Stimulated activated CD4-positive, alpha-beta T cell treated with anti-CD3 and anti-CD28 coated beads, Interleukin-15, amount 100 ng/mL, for 1 hour (primary cell): ENCODE measurements at regions not wholly inside any gene's neighbourhood (a gene's known extent, or its start where the extent isn't known, plus 50 kb on each side); places are given as distances from the start of the nearest gene placed in this dataset.
"Not testable (repeated sequence)": the region's sequence is repeated elsewhere in the genome, so short reads cannot be mapped to it uniquely, and the experiment has no call there.

ENCODE experiments used
- DNase-seq, 2 donors: peaks; one replicate each; pipeline ENCODE4 v3.0.0-alpha.2; 2020; ENCODE audit warnings: low read depth in 1 of 2, low spot score in 1 of 2

DNA sequence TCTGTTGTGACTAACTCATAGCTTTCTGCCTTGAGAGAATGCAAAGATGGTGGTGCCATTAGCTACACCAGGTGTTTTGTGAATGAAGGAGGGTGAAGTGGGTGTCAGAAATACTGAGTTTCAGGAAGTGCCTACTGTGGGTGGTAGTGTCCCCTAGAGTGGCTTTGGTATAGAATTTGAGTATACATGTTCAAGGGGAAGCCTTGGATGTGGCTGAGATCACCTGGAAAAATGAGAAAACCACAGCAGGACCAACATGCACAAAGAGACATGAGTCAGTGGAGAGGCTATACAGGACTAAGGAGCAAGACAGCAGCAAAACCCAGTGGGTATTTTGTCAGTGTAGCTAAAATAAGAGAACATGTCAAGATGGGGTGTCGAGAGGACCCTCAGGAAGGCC is 204.3 kb upstream of the TBL1X start:
- no peak for DNase-seq

DNA sequence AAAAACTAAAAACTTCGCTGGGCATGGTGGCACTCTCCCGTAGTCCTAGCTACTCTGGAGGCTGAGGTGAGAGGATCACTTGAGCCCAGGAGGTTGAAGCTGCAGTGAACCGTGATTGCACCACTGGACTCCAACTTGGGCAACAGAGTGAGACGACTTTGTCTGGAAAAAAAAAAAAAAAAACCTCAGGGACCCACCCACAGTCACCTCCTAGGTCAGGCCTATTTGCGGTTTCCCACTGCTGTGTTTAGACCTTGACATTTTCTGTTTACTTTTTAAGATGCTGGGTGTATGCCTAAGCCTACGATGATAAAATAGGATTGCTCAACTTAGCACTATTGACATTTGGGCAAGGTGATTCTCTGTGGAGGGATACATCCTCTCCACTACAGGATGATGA is 197.4 kb upstream of the TBL1X start:
- DNase-seq = no peak

DNA sequence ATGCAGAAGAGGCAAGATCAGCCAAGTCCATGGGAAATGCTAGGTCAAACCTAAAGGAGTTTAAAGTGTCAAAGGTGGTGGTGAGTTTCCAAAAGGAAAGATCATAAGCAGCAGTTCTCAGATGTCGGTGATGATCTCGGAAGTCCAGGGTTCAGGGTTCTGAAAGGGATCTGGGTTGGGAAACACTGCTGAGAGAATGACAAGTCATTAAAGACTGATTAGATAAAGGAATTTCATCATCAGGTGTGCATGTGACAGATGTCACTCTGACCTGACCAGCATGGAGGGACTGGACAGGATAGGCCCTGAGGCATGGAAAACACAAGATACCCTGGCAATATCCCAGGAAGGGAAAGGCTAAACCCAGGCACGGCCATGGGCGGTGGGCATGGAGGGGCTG is 195.7 kb upstream of the TBL1X start:
- DNase-seq = no peak

DNA sequence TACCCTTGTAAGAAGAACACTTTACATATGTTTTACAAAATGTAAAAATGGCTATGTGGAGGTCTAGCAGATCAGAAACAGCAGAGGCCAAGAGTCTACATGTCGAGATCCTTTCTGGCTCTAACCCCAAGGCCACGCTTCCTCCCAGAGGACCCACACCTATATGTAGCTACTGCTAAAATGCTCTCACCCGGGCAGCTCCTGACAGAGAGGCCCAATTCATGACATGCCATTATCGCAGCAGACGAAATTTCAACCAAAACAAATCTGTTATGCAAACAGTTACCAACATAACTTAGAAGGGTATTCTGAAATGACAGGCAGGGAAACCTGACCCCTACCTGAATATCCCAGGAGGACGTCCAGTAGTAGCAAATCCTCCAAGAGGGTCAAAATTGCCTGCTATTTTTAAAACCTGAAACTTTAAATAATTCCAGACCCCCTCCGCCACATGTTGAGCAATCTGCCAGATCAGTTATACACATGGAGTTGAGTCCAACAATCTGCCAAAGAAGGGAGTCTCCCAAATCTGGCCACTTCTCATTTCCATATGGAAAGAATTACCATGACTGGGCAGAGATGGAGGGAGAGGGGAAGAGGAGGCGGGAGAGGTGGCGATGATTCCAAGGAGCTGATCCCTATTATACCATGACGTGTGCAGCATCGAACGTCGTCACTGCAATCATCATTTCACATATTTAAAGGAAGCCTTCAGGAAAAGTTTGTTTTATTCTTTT is 192.9 kb upstream of the TBL1X start:
- no peak for DNase-seq

DNA sequence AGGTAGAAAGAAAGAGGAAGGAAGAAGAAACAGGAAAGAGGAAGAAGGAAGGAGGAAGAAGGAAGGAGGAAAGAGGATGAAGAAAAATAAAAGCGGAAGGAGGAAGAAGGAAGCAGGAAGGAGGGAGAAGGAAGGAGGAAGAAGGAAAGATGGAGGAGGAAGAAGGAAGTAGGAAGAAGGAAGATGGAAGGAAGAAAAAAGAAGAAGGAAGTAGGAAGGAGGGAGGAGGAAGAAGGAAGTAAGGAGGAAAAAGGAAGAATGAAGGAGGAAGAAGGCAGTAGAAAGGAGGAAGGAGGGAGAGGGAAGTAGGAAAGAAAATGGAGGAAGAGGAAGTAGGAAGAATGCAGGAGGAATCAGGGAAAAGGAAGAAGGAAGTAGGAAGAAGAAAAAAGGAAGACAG is 191.1 kb upstream of the TBL1X start:
- DNase-seq = no peak

DNA sequence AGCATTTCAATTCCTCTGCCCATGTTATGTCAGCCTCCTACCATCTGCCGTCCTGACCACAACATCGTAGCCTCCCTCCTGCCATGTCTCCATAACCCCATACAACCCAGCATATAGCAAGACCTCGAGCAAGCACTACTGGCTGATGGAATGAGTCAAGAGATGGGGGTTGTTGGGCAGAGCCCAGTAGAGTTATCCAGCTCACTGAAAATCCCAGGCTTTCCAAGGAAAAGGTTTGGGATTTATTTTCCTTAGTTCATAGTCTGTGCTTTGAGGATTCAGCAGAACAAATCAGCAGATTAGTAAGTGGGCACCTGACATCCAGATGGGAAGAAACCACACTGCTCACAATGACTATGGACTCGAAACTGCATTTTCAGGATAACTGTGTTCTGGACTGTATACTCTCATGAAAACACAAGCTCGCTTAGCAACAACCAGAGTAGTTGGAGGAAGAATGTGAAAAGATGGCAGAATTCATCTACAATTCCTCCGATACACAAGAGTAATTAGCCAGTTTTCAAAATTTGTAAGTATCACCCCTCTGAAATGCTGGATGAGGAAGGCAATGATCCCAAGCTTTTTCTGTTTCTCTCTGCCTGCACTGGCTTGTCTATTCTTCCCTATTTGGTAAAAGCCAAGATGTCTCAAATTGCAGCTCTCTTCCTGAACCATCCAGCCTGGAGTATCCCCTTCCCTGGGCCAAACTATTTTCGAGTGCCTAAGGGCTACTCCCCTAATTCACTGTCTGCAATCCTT is 186.2 kb upstream of the TBL1X start:
- no peak for DNase-seq

DNA sequence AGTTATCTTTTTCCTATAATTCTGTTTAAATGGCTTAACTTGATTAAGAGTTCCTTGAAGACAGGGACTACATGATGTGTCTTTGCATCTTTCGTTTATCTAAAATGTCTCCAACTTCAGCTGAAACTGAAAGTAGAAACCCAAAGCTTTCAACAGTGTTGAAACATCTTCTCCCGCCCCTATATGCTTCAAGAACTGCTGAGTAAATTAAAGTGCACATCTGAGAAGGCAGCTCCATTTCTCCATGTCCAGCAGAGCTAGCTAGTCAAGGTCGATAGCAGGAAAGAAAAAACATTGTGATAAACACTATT is 185.7 kb upstream of the TBL1X start:
- no peak for DNase-seq

DNA sequence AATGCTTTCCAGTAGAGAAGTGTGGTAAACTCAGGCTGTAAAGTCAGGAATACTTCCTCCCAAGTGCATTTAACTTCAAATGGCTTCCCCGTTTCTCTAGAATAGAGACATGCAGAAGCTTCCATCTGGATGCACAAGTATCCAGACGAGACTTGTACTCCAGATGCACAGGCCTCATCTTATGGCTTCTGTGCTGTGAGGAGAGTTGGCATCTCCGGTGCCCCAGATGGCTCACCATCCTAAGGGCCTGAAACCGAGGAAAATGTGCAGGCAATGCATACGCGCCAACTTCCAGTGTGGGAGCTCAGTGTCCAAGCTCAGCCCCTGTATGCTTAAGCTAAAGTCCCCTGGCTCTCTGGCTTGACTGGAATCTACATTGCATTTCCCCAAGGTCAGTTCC is 184.0 kb upstream of the TBL1X start:
- DNase-seq = no peak

DNA sequence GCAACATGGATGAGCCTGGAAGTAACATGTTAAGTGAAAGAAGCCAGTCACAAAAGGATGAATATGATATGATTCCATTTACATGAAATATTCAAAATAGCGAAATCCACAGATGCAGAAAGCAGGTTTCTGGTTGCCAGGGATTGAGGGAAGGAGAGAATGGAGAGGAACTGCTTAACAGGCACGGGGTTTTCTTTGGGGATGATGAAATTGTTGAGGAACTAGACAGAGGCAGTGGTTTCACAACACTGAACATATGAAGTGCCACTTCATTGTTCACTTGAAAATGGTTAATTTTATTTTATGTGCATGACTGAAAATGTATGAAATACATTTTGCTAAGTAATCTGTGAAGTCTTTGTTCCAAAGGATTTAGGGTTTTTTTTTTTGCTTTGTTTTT is 182.5 kb upstream of the TBL1X start:
- no peak for DNase-seq

DNA sequence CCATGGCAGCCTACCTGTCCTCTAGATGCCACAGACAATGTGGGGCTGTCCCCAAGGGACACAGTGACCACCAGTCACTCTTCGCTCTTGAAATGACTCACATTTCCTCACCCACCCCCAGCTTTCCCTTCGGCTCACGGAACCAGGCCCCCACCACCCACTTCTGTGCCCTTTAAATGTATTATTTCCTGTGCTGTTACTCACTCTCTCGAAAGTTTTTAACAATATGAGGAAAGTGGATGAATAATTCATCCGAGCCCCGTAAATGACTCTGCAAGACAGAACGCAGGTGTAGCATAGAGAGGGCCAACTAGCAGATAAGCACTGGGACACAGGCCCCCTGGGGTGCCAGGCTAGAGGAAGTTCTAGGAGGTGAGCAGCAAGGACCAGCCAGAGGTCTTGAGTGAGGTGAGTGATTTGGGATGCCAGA is 179.5 kb upstream of the TBL1X start:
- peak in 1 of 2 donors; percentile 38 for DNase-seq

DNA sequence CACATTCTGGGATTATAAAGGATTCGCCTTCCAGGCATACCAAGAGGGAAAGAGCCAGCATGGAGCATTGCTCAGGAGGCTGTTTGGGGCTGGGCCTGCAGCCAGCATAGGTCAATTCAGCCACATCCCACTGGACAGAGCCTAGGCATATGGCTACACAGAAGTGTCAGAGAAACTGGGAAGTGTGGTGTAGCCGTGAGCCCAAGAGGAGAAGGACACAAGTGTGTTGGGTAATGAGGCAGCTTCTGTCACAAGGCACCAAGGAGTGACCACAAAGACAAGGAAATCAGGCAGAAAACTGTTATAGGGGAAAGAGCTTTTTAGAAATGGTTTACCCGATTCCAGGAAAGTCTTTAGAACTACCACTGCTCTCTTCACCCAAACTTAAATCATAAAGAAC is 178.6 kb upstream of the TBL1X start:
- DNase-seq = no peak

DNA sequence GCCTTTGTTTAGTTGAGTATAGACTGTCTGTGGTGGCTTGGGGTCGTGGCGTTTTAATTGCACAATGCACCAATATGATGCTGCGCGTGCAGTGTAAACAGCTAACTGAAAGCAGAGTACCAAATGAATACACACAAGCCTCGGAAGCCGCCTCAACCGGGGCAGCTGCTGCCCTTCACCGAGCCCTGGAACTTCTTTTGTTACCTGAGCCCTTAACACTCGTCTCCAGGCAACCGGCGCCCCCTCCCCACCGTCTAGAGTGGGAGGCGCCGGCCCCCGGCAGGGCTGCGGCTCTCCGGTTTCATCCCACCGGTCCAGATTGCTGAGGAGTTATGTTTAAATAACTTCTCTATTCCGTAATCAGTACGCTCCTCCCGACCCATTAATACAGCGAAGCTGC is 173.2 kb upstream of the TBL1X start:
- no peak for DNase-seq

DNA sequence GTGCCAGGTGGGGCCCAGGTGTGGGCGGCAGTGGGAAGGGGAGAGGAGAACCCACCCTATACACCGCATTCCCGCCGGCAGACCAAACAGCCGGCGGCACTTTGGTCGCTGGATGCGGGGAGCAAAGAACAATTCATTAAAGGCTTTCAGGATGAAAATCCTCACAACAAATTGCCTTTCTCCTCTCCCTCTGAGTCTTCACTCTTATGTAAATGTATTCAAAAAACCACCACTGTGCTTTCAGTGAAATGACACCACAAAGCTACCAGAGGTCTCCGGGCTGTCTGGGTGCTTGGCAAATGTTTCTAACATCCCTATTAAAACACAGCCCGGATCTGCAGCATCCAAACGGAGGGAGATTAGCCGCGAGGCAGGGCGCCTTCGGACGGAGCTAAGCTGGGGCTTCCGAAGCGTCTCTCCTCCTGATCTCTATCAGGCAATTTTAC is 171.8 kb upstream of the TBL1X start:
- DNase-seq = no peak

DNA sequence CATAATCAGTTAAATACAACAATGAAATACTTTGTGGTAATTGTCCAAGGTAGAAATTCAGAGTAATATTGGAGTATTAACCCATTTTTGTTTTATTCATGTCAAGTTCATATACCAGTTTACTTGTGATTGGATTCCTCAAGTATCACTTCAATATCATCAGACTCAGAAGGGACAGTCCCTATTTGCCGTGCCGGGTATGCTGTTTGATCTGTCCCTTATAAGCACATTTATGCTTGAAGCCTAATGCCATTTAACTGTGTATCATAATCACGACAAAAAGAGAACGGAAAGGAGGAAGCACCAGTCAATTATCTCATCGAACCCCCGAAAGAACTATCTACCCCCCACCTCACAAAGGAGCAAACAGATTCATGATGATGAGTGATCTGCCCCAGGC is 171.0 kb upstream of the TBL1X start:
- DNase-seq = no peak

DNA sequence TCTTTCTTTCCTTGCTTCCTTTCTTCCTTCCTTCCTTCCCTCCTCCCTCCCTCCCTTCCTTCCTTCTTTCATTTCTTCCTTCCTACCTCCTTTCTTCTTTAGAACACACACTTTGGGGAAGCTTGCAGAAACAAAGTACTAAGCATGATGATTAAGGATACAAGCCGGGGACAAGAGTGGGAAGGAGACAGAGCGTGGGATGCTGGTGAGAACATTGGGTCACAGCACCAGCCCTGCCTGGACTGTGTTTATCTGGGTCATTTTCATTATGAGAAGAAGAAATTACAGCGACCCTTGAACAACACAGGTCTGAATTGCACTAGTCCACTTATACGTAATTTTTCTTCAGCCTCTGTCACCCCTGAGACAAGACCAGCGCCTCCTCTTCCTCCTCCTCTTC is 169.3 kb upstream of the TBL1X start:
- DNase-seq = no peak

DNA sequence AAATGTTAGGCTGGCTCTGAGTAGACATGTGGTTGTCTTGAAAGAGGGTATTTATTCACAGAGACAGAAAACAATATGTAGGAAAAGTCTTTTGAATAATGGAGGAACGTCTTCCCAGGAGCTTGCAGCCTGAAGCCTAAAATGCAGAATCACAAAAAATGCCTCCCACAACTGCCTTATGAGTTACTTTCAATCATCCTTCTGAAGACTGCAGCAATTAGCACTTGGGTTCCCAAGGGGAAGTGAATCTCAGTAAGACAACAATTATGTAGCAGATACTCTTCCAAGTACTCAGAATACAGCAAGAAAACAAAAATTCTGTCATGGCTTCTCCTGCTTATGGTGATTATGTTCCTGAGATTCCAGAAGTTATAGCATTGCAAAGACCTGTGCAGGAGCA is 166.6 kb upstream of the TBL1X start:
- DNase-seq = no peak

DNA sequence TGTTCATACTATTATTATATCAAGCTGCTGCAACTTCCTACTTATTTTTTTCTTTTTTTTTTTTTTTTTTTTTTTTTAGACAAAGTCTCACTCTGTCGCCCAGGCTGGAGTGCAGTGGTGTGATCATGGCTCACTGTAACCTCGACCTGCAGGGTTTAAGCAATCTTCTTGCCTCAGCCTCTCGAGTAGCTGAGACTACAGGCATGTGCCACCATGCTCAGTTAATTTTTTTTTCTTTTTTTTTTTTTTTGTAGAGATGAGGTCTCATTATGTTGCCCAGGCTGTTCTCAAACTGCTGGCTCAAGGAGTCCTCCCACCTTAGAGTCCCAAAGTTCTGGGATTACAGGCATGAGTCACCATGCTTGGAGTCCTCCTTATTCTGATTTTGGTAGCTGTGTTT is 165.2 kb upstream of the TBL1X start:
- not testable (repeated sequence) for DNase-seq

DNA sequence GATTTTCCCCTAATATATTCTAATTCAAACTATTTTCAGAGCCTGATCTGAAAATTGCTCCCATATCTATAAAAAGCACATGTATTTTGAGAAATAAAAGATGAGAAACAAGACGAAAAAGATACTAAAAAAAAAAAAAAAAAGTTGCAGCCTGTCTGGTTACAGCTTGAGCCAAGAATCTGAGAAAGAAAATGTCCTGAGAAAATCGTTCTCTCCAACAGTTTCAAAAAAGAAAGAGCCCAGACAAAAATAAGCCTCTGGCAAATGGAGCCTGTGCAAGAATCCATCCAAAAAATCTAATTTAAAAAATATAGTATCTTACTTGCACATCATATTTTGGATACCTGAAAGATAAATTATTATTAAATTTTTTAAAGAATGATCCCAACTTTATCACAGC is 163.0 kb upstream of the TBL1X start:
- no peak for DNase-seq

DNA sequence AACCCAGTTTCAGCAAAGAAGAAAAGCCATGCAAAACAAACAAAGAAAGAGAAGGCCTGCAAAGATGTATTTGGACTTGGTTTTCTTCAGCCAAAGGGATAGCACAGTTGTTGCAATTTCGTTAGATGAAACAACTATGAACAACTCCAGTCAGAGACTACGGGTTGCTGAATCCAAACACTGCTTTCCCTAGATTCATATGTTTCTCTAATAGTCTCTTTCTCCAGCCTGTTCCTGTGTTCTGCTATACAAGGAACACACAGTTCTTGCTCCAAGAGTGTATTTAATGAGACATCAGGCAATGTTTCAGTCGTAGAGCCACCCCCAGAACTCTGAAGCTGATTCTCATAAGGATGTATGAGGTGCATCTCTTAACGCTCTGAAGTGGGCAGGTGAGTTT is 162.5 kb upstream of the TBL1X start:
- no peak for DNase-seq

DNA sequence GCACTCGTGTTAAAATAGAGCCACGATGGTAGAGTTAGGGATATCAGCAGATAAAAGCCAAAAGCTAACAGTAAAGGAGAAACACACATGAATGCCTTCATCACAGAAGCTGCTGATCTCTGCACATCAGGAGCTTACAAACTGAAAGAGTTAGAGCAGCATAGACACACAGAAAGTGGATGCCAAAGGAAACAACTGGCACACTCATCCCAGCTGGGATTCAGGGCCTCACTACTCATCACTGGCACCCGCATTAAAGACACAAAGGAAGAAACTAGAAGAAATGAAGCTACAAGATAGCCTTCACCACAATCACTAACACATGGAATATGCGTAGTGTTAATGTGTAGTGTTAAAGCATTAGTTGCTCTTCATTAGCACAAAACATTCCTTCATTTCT is 156.4 kb upstream of the TBL1X start:
- DNase-seq = no peak

DNA sequence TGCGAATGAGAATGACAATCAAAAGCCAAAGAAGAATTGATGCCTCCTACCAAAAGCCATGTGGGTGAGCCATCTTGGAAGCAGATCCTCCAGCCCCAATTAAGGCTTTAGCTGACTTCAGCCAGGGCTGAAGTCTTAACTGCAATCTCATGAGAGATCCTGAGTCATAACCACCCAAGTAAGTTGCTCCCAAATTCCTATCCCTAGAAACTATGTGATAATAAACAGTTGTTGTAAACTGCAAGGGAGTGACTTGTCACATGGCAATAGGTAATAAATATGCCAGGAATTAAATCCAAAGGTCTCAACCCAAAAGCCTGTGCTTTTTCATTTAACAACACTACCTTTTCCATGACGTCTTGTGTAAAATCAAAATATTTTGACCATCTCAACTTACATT is 154.2 kb upstream of the TBL1X start:
- no peak for DNase-seq

DNA sequence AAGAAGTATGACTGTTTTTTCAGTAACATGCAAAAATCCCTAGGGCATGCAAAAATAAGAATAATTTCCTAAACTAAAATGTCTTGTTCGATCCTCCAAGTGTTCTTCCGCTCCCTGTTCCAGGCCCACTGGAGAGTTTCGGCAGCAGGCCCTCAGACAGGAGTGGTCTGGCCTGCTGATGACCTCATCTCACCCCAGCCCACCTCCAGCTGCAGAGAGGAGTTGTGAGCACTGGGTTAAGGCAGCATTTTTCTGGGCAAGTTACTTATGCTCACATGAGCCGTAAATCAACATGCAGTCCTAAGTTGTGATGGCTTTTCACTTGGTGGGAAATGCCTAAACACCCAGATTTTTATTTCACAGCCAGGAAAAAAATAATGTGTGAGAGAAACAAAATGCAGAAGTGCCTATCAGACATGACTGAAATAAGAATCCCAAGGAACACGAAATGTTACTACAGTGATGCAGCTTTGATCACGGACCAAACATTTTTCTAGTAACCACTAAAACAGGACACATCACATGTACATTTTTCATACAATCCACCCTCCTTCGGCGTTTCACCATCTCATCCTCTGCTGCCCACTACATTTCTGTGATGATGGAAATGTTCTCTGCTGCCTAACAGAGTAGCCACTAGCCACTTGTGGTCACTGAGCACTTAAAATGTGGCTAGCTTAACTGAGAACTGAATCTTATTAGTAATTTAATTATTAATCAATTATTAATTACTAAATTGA is 153.3 kb upstream of the TBL1X start:
- no peak for DNase-seq
